BLaER1 (cell line): ENCODE measurements at regions not wholly inside any gene's neighbourhood (a gene's known extent, or its start where the extent isn't known, plus 50 kb on each side); places are given as distances from the start of the nearest gene placed in this dataset.

Source experiments
- H3K27ac ChIP-seq: shearing (Covaris generic); formaldehyde crosslinking; 2 replicates; pipeline ENCODE4 v1.8.1; 2022
- H3K27me3 ChIP-seq: shearing (Covaris generic); formaldehyde crosslinking; 2 replicates; pipeline ENCODE4 v1.8.1; 2022
- H3K36me3 ChIP-seq: shearing (Covaris generic); formaldehyde crosslinking; 2 replicates; pipeline ENCODE4 v1.8.1; 2022
- H3K4me1 ChIP-seq: shearing (Covaris generic); formaldehyde crosslinking; 2 replicates; pipeline ENCODE4 v1.8.1; 2022
- H3K4me2 ChIP-seq: shearing (Covaris generic); formaldehyde crosslinking; 2 replicates; pipeline ENCODE4 v1.8.1; 2022
- H3K4me3 ChIP-seq: shearing (Covaris generic); formaldehyde crosslinking; 2 replicates; pipeline ENCODE4 v1.8.1; 2022
- H3K9ac ChIP-seq: shearing (Covaris generic); formaldehyde crosslinking; 2 replicates; pipeline ENCODE4 v1.8.1; 2022
- H3K9me3 ChIP-seq: shearing (Covaris generic); formaldehyde crosslinking; 2 replicates; pipeline ENCODE4 v1.8.1; 2022
- H4K20me1 ChIP-seq: shearing (Covaris generic); formaldehyde crosslinking; 2 replicates; pipeline ENCODE4 v1.8.1; 2022
- Cebpa-rat ChIP-seq: shearing (Covaris generic); IDR thresholded peaks from 2 replicates; pipeline ENCODE4 v1.8.1; 2022

- Histone ChIP-seq H3K36me3 (no peaks in the 10 kb centered on the region), H3K4me3 (no peak overlapping the region), H3K4me1 (peaks cover 11% of the 10 kb centered on the region), H4K20me1 (no peaks in the 10 kb centered on the region), H3K9ac (no peak overlapping the region), H3K27me3 (no peaks in the 10 kb centered on the region), H3K4me2 (no peak overlapping the region), H3K9me3 (no peaks in the 10 kb centered on the region), H3K27ac (no peak overlapping the region)
- TF ChIP-seq Cebpa-rat = no peak
Observed at GRCh38 chr9:684054-684890, 157.2 kb upstream of the DMRT1 start.

DNA sequence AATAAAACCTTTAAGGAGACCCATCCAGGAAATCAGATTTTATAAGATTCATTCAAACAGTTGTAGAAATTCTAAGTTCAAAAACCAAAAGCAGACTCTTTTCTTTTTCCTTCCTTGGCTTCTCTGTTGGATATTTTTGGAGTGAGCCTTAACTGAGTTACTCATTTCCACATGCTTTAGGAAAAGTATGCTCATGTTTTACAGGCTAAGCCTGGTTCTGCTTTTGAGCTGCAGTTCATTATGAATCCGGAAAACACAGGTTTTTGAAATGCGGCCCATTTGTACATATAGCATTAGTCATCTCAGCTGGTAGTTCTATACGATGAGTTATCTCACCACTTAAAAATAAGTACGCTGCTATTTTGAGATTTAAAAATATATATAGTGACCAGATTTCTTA, 156.6 kb upstream of the DMRT1 start:
- H3K9ac ChIP-seq = no peak overlapping the region
- H4K20me1 ChIP-seq = no peaks in the 10 kb centered on the region
- H3K27ac ChIP-seq = no peak overlapping the region
- H3K36me3 ChIP-seq = no peaks in the 10 kb centered on the region
- no peak for TF ChIP-seq Cebpa-rat
- H3K9me3 ChIP-seq = no peaks in the 10 kb centered on the region
- no peak overlapping the region for H3K4me3 ChIP-seq
- no peak overlapping the region for H3K4me2 ChIP-seq
- H3K27me3 ChIP-seq = no peaks in the 10 kb centered on the region
- H3K4me1 ChIP-seq = peaks cover 11% of the 10 kb centered on the region

- Histone ChIP-seq H3K36me3 (no peaks in the 10 kb centered on the region), H3K4me3 (no peak overlapping the region), H3K27ac (no peak overlapping the region), H3K9me3 (no peaks in the 10 kb centered on the region), H3K4me2 (no peak overlapping the region), H3K4me1 (peaks cover 11% of the 10 kb centered on the region), H3K9ac (no peak overlapping the region), H4K20me1 (no peaks in the 10 kb centered on the region), H3K27me3 (no peaks in the 10 kb centered on the region)
- no peak for TF ChIP-seq Cebpa-rat
Observed at GRCh38 chr9:686321-686813, 155.1 kb upstream of the DMRT1 start.

DNA sequence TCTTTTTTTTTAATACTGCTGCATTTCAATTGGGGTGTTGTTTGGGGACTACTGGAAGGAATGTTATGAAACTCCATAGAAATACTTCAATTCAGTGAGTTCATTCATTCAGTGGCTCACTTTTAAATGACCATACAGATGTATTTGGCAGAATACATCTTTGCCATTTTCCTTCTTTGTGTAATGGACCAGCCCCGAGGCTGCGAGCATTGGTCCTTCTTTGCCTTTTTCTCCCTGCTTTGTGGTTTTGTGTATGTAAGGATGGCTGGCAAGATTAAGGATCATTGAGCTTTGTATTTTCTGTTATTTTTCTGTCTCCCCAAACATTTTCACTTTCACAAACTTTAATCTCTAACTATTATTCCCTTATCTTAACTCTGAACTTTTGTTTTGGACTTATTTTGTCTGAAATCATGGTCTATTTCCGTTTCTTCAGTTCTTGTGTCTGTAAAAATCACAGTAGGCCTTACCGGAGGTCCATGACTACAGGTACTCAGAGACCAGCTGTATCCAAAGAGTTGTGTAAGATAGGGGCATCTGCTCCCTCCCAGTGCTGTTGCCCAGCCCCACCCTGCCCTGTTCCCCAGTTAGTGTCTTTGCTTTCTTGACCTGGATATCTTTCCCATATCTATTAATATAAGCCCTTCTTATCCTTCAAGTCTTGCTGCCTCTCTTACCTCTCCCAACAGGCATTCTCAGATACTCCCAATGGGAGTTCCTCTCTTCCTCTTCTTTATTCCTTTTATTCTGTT, 154.3 kb upstream of the DMRT1 start:
- no peaks in the 10 kb centered on the region for H3K9me3 ChIP-seq
- H4K20me1 ChIP-seq = no peaks in the 10 kb centered on the region
- TF ChIP-seq Cebpa-rat = no peak
- H3K36me3 ChIP-seq = no peaks in the 10 kb centered on the region
- no peak overlapping the region for H3K4me2 ChIP-seq
- H3K4me1 ChIP-seq = peaks cover 11% of the 10 kb centered on the region
- H3K9ac ChIP-seq = no peak overlapping the region
- H3K27ac ChIP-seq = no peak overlapping the region
- no peaks in the 10 kb centered on the region for H3K27me3 ChIP-seq
- H3K4me3 ChIP-seq = no peak overlapping the region

GRCh38 chr9:687994-688393, 153.5 kb upstream of the DMRT1 start:
- Histone ChIP-seq H3K27ac (no peak overlapping the region), H3K36me3 (no peaks in the 10 kb centered on the region), H3K9ac (no peak overlapping the region), H3K9me3 (no peaks in the 10 kb centered on the region), H3K4me1 (peaks cover 16% of the 10 kb centered on the region), H4K20me1 (no peaks in the 10 kb centered on the region), H3K4me2 (peak overlapping the region; percentile 46), H3K4me3 (no peak overlapping the region), H3K27me3 (no peaks in the 10 kb centered on the region)
- TF ChIP-seq Cebpa-rat = no peak

GRCh38 chr9:690517-691111, 150.9 kb upstream of the DMRT1 start:
- no peak overlapping the region for H3K4me3 ChIP-seq
- no peak overlapping the region for H3K9ac ChIP-seq
- no peak overlapping the region for H3K27ac ChIP-seq
- no peaks in the 10 kb centered on the region for H3K9me3 ChIP-seq
- no peak overlapping the region for H3K4me2 ChIP-seq
- H3K27me3 ChIP-seq = no peaks in the 10 kb centered on the region
- no peaks in the 10 kb centered on the region for H4K20me1 ChIP-seq
- TF ChIP-seq Cebpa-rat = no peak
- peaks cover 39% of the 10 kb centered on the region for H3K4me1 ChIP-seq
- no peaks in the 10 kb centered on the region for H3K36me3 ChIP-seq

DNA sequence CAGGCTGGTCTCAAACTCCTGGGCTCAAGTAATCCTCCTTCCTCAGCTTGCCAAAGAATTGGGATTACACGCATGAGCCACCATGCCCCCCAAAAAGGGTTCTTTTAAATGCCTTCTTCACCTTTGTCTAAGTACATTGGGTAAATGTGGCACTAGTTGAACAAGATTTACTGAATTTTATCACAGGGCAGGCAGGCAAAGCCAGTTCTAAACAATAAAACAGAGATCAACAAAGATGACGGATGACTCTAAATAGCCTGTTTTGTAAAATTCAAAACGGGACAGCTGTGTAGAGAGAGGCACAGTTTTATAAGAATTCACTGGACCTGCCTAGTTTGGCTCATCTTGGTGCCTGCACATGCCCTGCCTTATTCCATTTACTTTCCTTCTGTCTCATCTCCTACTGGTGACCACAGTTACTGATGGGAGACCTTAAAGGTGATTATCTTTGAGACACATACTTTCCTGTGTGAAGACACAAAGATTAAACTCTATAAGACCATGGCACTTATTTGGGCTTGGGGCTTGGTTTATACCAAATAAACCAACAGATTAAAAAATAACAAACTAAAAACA, 149.6 kb upstream of the DMRT1 start:
- H3K27ac ChIP-seq = no peak overlapping the region
- TF ChIP-seq Cebpa-rat = no peak
- H3K4me1 ChIP-seq = peaks cover 47% of the 10 kb centered on the region

DNA sequence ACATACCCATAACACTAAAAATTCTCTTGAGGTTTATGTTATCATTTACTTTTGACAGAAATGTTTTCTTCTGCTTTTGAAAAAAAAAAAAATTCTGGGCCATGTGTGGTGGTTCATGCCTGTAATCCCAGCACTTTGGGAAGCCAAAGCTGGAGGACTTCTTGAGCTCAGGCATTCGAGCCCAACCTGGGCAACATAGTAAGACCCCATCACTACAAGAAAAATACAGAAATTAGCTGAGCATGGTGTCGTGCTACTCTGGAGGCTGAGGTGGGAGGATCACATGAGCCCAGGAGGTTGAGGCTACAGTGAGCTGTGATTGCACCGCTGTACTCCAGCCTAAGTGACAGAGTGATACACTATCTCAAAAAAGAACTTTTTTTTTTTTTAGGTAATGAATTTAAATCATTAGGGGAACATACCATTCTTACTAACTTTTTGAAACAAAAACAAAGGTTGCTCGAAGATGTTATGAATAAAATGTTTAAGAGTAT, 148.8 kb upstream of the DMRT1 start:
- Histone ChIP-seq H3K9me3 (no peaks in the 10 kb centered on the region), H3K27ac (no peak overlapping the region), H3K9ac (no peak overlapping the region; the same call in 1 of the 2 replicates), H3K4me3 (no peak overlapping the region), H3K4me2 (peak overlapping the region; percentile 54), H3K27me3 (no peaks in the 10 kb centered on the region), H3K4me1 (peaks cover 51% of the 10 kb centered on the region), H4K20me1 (no peaks in the 10 kb centered on the region), H3K36me3 (no peaks in the 10 kb centered on the region)
- no peak for TF ChIP-seq Cebpa-rat

More for the DNA sequence above, 149.6 kb upstream of the DMRT1 start:
- Histone ChIP-seq H4K20me1 (no peaks in the 10 kb centered on the region), H3K9ac (no peak overlapping the region), H3K36me3 (no peaks in the 10 kb centered on the region), H3K27me3 (no peaks in the 10 kb centered on the region), H3K9me3 (no peaks in the 10 kb centered on the region), H3K4me2 (no peak overlapping the region), H3K4me3 (no peak overlapping the region)
